ENCODE measurements at regions not wholly inside any gene's neighbourhood (a gene's known extent, or its start where the extent isn't known, plus 50 kb on each side); places are given as distances from the start of the nearest gene placed in this dataset.

GRCh38 chr6:5946701-5947100 lies 60.0 kb downstream of the NRN1 start:
- DNase-seq (ENCODE audit: low spot score): no peak

- DNase-seq (ENCODE audit: low spot score): no peak
Measured at GRCh38 chr6:5946181-5946580, 60.5 kb downstream of the NRN1 start.

- DNase-seq (ENCODE audit: low spot score): no peak
Measured at GRCh38 chr6:5943591-5943990, 63.1 kb downstream of the NRN1 start.

DNA sequence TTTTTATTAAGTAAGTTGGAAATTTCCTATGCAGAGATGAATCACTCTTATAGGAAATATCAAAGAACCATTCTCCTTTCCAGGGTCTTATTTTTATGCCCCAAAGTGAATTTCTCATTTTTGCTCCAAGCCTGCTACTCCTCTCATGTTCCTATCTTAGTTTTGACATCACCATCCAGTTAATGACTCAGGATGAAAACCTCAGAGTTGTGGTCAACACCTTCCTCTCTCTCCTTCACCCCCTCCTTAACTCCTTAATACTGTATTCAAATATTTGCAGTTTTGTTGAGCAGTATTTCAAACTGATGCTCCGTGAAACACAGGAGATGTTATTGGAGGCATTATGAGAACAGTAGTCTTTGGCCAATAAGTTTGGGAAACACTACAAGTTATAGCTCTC lies 64.1 kb downstream of the NRN1 start:
- no peak for DNase-seq (ENCODE audit: low spot score)

GRCh38 chr6:5941188-5941587 lies 65.5 kb downstream of the NRN1 start:
- no peak for DNase-seq (ENCODE audit: low spot score)

DNA sequence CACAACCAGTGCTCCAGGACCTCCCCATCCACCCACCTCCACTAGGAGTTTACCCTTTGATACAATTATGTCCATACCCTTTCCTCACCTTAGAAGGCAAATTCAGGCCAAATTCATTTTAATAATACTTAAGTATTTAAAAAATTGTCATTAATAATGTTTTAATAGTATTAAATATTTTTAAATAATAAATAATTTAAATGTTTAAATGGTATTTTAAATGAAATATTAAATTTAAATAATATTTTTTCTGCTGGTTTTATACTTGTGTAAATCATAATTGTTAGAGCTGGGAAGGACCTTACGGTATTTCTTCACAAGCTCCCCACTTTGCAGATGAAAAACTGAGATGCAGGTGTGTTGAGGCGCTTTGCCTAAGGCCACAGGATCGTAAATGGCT lies 67.8 kb downstream of the NRN1 start:
- no peak for DNase-seq (ENCODE audit: low spot score)

DNA sequence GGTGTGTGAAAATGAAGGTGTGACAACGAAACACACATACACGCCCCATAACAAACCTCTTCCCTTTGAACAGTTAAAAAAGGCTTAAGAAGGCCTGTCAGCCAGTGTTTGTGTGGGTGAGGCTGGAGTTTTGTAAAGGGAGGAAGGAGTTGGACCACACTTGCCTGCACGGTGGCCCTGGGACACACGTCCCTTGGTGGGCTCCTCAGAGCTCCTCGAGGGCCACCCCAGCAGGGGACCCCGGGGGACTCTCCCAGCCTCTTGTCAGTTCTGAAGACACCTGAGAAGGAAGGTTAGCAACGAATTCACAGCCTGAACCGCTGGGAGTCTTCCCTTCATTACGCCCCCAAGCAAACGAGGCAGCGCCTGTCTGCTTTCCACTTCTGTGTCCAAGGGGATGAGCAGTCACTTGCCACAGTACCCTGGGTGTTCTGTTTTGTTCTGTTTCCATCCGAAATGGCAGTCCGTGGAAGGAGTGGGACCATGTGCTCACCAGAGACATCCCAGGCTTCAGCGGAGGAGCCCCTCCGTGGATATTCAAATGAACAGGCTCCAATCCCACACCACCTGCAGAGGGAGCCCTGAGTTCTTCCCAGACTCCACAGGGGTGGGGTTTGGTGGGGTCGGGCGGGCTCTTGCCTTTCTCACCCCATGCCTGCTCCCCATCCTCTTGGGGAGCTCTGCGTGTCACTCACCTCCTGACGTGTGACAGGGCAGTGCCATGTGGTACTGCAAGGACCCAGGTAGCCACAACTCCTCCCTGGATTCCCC lies 68.6 kb downstream of the NRN1 start:
- no peak for DNase-seq (ENCODE audit: low spot score)

GRCh38 chr6:5937169-5937909 lies 69.4 kb downstream of the NRN1 start:
- no peak for DNase-seq (ENCODE audit: low spot score)

- DNase-seq (ENCODE audit: low spot score): no peak
Measured at GRCh38 chr6:5936631-5937030, 70.1 kb downstream of the NRN1 start.

GRCh38 chr6:5936140-5936539 lies 70.6 kb downstream of the NRN1 start:
- no peak for DNase-seq (ENCODE audit: low spot score)

DNA sequence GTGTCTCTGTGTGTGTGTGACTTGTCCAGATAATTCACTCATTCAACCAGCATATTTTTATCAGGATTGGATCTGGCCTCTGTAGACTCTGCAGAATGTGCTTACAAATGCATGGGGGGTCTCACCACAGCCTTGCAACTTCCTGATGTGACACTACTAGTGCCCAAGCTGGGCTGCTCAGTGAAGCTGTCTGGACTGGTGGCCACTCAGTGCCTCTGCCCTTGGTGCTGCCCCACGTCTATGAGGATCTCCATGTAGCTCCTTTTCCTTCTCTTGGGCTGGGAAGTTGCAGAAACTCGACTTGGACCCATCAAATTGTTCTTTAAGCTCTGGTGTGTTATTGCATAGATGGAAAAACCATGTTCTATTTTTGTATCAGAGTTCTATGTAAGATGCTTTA lies 75.8 kb downstream of the NRN1 start:
- no peak for DNase-seq (ENCODE audit: low spot score)

DNA sequence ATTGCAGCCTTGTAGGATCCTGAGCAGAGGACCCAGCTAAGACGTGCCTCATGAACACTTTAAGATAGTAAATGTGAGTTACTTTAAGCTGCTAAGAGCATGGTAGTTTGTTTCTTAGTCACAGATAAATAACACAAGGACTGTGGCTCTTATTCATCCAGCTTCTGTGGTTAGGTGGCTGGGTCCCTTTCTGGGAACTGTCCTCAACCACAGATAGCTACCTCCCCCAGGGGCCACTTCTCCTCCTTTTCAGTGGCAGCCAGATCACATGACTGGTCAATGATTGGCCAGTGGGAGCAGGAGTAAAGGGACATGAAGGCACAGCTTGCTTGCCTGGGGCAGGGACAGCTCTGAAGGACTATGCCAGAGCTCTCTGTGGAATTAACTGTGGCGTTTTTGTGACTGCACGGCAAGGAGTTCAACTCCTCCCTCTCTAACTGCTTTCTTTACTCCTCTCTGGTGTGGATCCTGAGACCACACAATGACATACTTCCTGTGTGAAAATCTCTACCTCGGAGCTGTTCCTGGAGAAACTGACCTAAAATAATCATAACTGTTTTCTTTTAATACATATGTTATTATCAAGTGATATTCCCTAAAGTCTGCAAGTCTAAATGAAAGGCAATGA lies 76.5 kb downstream of the NRN1 start:
- DNase-seq (ENCODE audit: low spot score): no peak

GRCh38 chr6:5923840-5924239 lies 82.9 kb downstream of the NRN1 start:
- DNase-seq (ENCODE audit: low spot score): no peak

- no peak for DNase-seq (ENCODE audit: low spot score)
Measured at GRCh38 chr6:5922230-5922629, 84.5 kb downstream of the NRN1 start.

GRCh38 chr6:5909721-5910120 lies 97.0 kb downstream of the NRN1 start:
- DNase-seq (ENCODE audit: low spot score): no peak

DNA sequence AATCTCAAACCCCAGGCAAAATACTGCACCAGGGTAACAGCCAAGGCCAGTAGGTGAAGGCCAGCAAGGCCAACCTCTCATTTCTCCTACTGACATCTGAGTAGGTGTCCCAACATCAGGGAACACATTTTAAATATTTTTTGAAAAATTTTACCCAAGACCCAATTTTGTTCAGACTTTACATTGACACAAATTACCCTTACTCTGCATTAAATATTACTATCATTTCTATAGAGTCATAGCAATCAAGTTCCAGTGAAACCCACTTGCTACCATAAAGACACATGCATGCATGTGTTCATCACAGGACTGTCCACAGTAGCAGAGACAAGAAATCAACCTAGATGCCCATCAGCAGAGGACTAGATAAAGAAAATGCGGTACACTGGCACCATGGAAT lies 99.9 kb downstream of the NRN1 start:
- DNase-seq (ENCODE audit: low spot score): no peak

DNA sequence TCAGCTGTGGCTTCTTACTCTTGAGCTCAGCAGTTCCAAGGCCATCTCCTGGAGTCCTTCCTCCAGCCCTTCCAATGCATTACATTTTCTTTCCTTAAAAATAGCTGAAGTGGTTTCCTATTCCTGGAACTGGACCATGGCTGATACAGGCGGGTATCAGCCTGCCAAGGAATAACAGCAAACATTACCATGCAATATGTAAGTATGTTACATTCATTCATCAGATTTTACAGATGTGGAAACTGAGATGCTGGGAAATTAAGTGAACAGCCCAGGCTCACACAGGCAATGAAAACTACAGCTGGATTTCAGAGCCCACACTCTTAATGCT lies 100.4 kb downstream of the NRN1 start:
- no peak for DNase-seq (ENCODE audit: low spot score)

DNA sequence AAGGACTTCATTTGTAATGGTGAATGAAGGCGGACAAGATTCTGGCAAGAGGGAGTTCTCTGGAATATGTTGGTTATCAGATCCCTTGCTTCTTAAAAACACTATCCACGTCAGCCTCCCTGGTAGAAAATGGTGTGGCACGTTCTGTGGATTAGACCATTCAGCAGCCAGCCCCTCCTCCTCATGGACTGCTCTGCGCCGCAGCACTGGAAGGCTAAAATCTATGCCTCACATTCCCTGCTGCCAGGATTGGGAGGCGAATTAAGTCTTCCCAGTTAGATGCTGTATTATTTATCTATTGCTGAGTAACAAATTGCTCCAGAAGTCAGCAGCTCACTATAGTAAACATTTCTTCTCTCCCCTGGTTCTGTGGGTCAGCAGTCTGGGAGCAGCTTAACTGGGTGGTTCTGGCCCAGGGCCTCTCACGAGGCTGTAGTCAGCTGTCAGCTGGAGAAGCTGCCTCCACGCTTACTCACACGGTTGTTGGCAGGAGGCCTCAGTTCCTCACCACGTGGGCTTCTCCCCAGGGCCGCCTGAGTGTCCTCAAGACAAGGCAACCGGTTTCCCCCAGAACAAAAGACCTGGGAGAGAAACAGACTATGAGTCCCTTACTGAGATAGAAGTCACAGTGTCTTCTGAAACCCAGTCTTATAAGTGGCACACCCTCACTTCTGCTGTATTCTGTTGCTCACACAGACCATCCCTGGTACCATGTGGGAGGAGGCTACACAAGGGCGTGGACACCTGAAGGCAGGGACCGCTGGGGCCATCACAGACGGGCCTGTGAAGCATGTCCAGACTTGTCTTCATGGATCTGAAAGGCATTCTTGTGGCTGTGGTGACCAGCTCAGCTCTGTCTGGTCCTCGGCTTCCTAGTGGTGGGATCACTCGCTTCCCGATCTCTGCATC lies 101.0 kb downstream of the NRN1 start:
- no peak for DNase-seq (ENCODE audit: low spot score)

DNA sequence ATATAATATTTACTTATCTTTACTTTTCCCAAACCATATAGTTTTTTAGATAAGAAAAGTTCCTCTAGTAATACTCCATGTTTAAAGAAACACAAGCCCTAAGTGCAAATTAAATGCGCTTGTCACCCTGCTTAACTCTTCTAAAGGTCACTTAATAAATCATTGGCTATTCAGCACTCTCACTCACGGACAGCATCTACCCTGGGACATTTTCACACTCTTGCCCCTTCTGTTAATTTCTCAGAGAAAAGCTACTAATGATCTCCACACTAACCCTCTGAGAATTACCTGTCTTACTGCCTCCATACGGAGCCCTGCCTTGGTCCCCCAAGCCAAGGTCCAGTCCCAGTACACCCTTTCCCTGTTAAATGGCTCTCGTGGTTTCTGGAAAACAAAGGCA lies 102.2 kb downstream of the NRN1 start:
- DNase-seq (ENCODE audit: low spot score): no peak

GRCh38 chr6:5899216-5900045 lies 107.3 kb downstream of the NRN1 start:
- DNase-seq (ENCODE audit: low spot score): no peak

DNA sequence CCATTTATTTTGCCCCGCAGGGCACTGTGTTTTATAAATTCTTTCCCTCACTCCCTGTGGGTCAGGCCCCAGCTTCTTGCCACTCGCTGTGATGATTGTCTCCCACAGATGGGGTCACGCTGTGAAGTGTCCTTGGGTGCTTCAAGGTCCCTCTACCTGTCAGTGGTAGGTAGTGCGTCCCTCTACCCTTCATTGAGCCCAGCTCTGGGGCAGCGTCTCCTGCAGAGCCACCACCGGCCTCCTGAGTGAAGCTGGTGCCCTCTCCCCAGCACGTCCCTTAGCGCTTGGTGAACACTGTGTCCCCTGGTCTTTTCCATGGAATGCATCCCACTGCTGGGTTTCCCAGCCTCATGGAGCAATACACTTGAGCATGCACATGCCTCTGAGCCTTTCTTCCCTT lies 108.2 kb downstream of the NRN1 start:
- no peak for DNase-seq (ENCODE audit: low spot score)

Measured in putamen (tissue), 1 donor.